PC-9 (cell line): ENCODE measurements at regions not wholly inside any gene's neighbourhood (a gene's known extent, or its start where the extent isn't known, plus 50 kb on each side); places are given as distances from the start of the nearest gene placed in this dataset.

Experiments used
- CTCF ChIP-seq: fragments of 200-600 bp; sonication (generic); conservative IDR thresholded peaks from 2 replicates; pipeline ENCODE4 v1.6.1; 2017; ENCODE audit warnings: mixed run types, antibody characterized with exemption, mild to moderate bottlenecking, moderate library complexity
- EZH2 ChIP-seq: fragments of 200-600 bp; sonication (generic); IDR thresholded peaks from 2 replicates; pipeline ENCODE4 v1.8.0; 2017; ENCODE audit warnings: antibody characterized with exemption, low read depth

GRCh38 chr3:101066711-101067129 is 73.5 kb upstream of the ABI3BP start:
- TF ChIP-seq EZH2 (no peak), CTCF (no peak)
